Activated CD8-positive, alpha-beta T cell treated with anti-CD3 and anti-CD28 coated beads for 36 hours (primary cell): ENCODE measurements at regions not wholly inside any gene's neighbourhood (a gene's known extent, or its start where the extent isn't known, plus 50 kb on each side); places are given as distances from the start of the nearest gene placed in this dataset.

Source experiments
- ATAC-seq: fragments of 200-7000 bp; cut with Tn5 transposase; one replicate; pipeline ENCODE4 v1.10.0; 2021; ENCODE audit warnings: mild to moderate bottlenecking, moderate library complexity
- CTCF ChIA-PET: fragments of 350-600 bp; sonication (Branson Sonifier 250); formaldehyde crosslinking; loops from one replicate; lab custom pipeline; 2021; ENCODE audit warnings: antibody characterized with exemption; lab: Charles Lee
- POLR2A ChIA-PET: fragments of 350-600 bp; sonication (Branson Sonifier 250); formaldehyde crosslinking; loops from one replicate; lab custom pipeline; 2021; ENCODE audit warnings: antibody characterized with exemption; lab: Charles Lee
- DNase-seq: peaks from one replicate; pipeline ENCODE4 v3.0.0-alpha.2; 2020
- H3K27ac Mint-ChIP-seq: one replicate; pipeline ENCODE4 v1.8.0; 2021; ENCODE audit warnings: mild to moderate bottlenecking, mixed read lengths
- H3K27me3 Mint-ChIP-seq: one replicate; pipeline ENCODE4 v1.8.0; 2021; ENCODE audit warnings: mixed read lengths
- H3K36me3 Mint-ChIP-seq: one replicate; pipeline ENCODE4 v1.8.0; 2021; ENCODE audit warnings: low read depth, mixed read lengths
- H3K4me1 Mint-ChIP-seq: one replicate; pipeline ENCODE4 v1.8.0; 2021; ENCODE audit warnings: low read depth, mixed read lengths
- H3K4me3 Mint-ChIP-seq: one replicate; pipeline ENCODE4 v1.8.0; 2021; ENCODE audit warnings: mild to moderate bottlenecking, moderate library complexity, mixed read lengths
- H3K9me3 Mint-ChIP-seq: one replicate; pipeline ENCODE4 v1.8.0; 2021; ENCODE audit warnings: mixed read lengths
- intact Hi-C: fragments of 100-400 bp; cut with micrococcal nuclease; formaldehyde crosslinking; loops from one replicate; pipeline ENCODE4 v1.10.0; 2022
- TF ChIP-seq, protein P1 (sequence below): fragments of 200-600 bp; IDR thresholded peaks from one replicate; pipeline ENCODE4 v1.8.0; 2022; ENCODE audit warnings: antibody characterized with exemption, mild to moderate bottlenecking

DNA sequence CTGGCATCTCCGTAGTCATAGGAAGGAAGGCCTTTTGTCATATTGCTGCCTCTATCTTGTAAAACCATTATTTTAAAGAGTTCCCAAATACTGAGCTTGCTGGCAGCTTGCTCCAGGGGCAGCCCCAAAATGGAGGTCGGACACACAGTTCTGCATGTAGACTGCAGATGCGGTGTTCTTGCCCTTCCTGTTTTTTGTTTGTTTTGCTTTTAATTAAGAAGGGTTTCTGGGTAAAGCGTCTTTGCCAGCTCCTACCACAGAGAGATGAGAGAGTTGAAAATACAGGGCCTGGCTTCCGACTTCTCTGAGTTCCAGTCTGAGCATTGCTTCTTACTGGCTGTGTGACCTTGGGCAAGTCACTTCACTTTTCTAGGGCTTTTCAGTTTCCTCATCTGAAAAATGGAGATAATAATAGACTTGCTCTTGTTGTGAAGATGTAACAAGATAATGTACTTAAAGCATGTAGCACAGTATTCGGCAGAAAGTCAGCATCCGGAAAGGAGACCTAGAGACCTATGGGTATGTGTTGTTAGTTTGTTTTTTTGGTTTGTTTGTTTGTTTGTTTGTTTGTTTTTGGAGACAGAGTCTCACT, 67.8 kb upstream of the GSE1 start:
- no peaks in the 10 kb centered on the region for H3K27me3 Mint-ChIP-seq
- H3K27ac Mint-ChIP-seq, result no peak overlapping the region
- H3K4me3 Mint-ChIP-seq, result no peak overlapping the region
- POLR2A ChIA-PET, result no interaction called here
- no peak for ATAC-seq
- H3K36me3 Mint-ChIP-seq, result no peaks in the 10 kb centered on the region
- DNase-seq, result no peak
- CTCF ChIA-PET, result interaction anchor here (0.9 to 1.3 kb wide), 3 partner anchors 18 to 121 kb away, joined by 3 to 4 read pairs (median 4); no protein-coding TSS in a partner anchor
- TF ChIP-seq, protein P1, sequence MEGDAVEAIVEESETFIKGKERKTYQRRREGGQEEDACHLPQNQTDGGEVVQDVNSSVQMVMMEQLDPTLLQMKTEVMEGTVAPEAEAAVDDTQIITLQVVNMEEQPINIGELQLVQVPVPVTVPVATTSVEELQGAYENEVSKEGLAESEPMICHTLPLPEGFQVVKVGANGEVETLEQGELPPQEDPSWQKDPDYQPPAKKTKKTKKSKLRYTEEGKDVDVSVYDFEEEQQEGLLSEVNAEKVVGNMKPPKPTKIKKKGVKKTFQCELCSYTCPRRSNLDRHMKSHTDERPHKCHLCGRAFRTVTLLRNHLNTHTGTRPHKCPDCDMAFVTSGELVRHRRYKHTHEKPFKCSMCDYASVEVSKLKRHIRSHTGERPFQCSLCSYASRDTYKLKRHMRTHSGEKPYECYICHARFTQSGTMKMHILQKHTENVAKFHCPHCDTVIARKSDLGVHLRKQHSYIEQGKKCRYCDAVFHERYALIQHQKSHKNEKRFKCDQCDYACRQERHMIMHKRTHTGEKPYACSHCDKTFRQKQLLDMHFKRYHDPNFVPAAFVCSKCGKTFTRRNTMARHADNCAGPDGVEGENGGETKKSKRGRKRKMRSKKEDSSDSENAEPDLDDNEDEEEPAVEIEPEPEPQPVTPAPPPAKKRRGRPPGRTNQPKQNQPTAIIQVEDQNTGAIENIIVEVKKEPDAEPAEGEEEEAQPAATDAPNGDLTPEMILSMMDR, result no peak
- no peaks in the 10 kb centered on the region for H3K9me3 Mint-ChIP-seq
- H3K4me1 Mint-ChIP-seq, result peaks cover 6% of the 10 kb centered on the region
- intact Hi-C loops, result no loop called here

DNA sequence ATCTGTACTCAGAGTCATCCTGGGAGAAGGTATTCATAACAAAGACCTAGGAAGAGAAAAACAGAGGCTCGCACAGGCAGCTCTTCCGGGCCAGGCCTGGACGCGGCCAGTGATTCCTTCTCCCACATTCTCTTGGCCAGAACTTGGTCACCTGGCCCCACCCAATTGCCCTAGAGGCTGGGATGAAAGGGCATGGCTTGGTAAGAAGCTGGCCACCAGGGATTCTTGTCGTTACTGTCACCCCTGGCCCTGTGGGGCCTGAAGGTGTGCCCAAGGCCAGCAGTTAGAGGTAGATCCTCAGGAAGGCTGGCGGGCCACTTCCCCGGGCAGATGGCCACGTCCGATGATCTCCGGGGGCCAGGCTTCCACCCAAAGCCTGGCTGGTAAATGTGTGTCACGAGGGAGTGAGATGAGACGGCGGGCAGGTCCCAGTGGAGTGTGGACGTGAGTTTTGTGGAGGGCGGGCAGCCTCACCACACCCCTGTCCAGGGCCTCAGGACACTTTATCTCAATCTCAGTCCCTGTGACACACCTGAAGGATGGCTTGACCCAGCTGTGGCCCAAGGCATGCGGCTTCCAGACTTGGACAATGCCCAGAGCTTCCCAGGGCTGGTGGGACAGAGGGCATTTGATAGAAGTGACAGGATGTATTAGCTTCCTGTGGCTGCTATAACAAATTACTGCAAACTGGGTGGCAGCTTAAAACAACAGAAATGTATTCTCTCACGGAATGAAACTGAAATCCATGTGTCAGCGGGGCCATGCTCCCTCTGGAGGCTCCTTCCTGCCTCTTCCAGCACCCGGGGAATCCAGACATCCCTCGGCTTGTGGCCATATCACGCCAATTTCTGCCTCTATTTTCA, 66.3 kb upstream of the GSE1 start:
- no peak overlapping the region for H3K27ac Mint-ChIP-seq
- ATAC-seq, result no peak
- no peaks in the 10 kb centered on the region for H3K36me3 Mint-ChIP-seq
- POLR2A ChIA-PET, result no interaction called here
- H3K4me1 Mint-ChIP-seq, result peaks cover 17% of the 10 kb centered on the region
- H3K27me3 Mint-ChIP-seq, result no peaks in the 10 kb centered on the region
- H3K4me3 Mint-ChIP-seq, result no peak overlapping the region
- TF ChIP-seq, protein P1, result no peak
- CTCF ChIA-PET, result interaction anchor here (1.5 to 1.6 kb wide), 2 partner anchors 40 to 64 kb away, joined by 3 read pairs; no protein-coding TSS in a partner anchor
- H3K9me3 Mint-ChIP-seq, result no peaks in the 10 kb centered on the region
- DNase-seq, result no peak
- intact Hi-C loops, result no loop called here

DNA sequence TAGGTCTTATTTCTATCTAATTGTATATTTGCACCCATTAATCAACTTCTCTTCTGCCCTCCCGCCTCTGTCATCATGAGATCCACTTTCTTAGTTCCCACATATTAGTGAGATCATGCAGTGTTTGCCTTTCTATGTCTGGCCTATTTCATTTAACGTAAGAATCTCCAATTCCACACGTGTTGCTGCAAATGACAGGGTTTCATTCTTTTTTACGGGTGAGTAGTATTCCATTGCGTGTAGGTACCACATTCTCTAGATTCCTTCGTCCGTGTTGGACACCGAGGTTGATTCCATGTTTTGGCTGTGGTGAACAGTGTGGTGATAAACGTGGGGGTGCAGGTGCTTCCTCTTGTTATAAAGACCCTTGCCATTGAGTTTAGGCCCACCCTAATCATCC, 64.7 kb upstream of the GSE1 start:
- no peaks in the 10 kb centered on the region for H3K36me3 Mint-ChIP-seq
- POLR2A ChIA-PET, result interaction anchor here (0.6 kb wide), 1 partner anchor 901 kb away, joined by 6 read pairs; no protein-coding TSS in a partner anchor
- intact Hi-C loops, result no loop called here
- ATAC-seq, result no peak
- no peaks in the 10 kb centered on the region for H3K9me3 Mint-ChIP-seq
- DNase-seq, result no peak
- H3K27ac Mint-ChIP-seq, result no peak overlapping the region
- no peak overlapping the region for H3K4me3 Mint-ChIP-seq
- no peaks in the 10 kb centered on the region for H3K27me3 Mint-ChIP-seq
- TF ChIP-seq, protein P1, result no peak
- H3K4me1 Mint-ChIP-seq, result peaks cover 24% of the 10 kb centered on the region
- CTCF ChIA-PET, result no interaction called here

DNA sequence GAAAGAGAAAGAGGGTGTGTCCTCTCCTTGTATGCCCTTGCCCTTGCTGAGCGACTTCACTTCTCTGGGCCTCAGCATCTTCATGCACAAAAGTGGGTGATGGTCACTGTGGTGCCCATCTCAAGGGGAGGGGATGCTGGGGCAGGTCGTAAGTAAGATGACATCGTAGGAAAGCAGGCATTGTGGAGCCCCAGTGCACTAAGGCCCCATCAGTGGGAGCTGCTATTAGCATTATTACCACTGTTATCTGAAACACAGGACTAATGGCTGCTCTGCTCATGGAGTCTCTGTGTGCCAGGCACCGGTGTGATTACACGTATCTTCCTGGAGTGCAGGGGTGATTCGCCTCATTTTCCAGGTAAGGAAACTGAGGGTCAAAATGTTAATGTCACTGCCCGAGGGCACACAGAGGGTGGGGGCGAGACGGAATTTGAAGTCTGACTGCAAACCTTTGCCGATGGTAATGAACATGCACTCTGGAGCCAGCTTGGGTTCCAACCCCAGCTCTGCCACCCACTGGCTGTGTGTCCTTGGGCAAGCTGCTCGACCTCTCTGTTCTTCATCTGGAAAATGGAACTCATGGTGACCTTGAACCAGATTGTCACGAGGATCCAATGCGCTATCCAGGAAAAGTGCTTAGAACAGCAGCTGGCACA, 63.2 kb upstream of the GSE1 start:
- peaks cover 32% of the 10 kb centered on the region for H3K4me1 Mint-ChIP-seq
- intact Hi-C loops, result no loop called here
- H3K27me3 Mint-ChIP-seq, result no peaks in the 10 kb centered on the region
- ATAC-seq, result no peak
- no peak overlapping the region for H3K4me3 Mint-ChIP-seq
- ChIA-PET POLR2A (interaction anchor here (1.2 to 6.0 kb wide), 4 partner anchors 24 to 65 kb away, joined by 3 to 52 read pairs (median 3); partner anchors contain the start of gene GSE1), CTCF (interaction anchor here (2.0 to 6.1 kb wide), 3 partner anchors 10 to 67 kb away, joined by 6 to 59 read pairs (median 11); no protein-coding TSS in a partner anchor)
- H3K36me3 Mint-ChIP-seq, result no peaks in the 10 kb centered on the region
- H3K27ac Mint-ChIP-seq, result no peak overlapping the region
- TF ChIP-seq, protein P1, result no peak
- DNase-seq, result no peak
- H3K9me3 Mint-ChIP-seq, result no peaks in the 10 kb centered on the region
